Stimulated activated naive CD4-positive, alpha-beta T cell (primary cell): ENCODE measurements at regions not wholly inside any gene's neighbourhood (a gene's known extent, or its start where the extent isn't known, plus 50 kb on each side); places are given as distances from the start of the nearest gene placed in this dataset.
"Not testable (repeated sequence)": the region's sequence is repeated elsewhere in the genome, so short reads cannot be mapped to it uniquely, and the experiment has no call there.

Experiments
- DNase-seq, 6 experiments: peaks; one replicate each; lab custom pipeline; 2025; lab: John Stamatoyannopoulos, UW

- DNase-seq = no peak
Measured at GRCh38 chr7:153010416-153010815, 250.9 kb downstream of the ACTR3B start.

- no peak for DNase-seq
Measured at GRCh38 chr7:153012203-153012602, 252.7 kb downstream of the ACTR3B start.

GRCh38 chr7:153017223-153017622 is 257.7 kb downstream of the ACTR3B start:
- no peak for DNase-seq

- DNase-seq = no peak
Measured at GRCh38 chr7:153021542-153021941, 262.0 kb downstream of the ACTR3B start.

- no peak for DNase-seq
Measured at GRCh38 chr7:153022475-153023193, 263.1 kb downstream of the ACTR3B start.

- no peak for DNase-seq
Measured at GRCh38 chr7:153023194-153023592, 263.6 kb downstream of the ACTR3B start.

GRCh38 chr7:153027210-153027609 is 267.7 kb downstream of the ACTR3B start:
- DNase-seq = no peak

- no peak for DNase-seq
Measured at GRCh38 chr7:153027904-153028303, 268.4 kb downstream of the ACTR3B start.

- no peak for DNase-seq
Measured at GRCh38 chr7:153030976-153031375, 271.4 kb downstream of the ACTR3B start.

GRCh38 chr7:153034791-153035190 is 275.2 kb downstream of the ACTR3B start:
- no peak for DNase-seq

GRCh38 chr7:153036396-153037063 is 277.0 kb downstream of the ACTR3B start:
- DNase-seq = no peak

- DNase-seq = no peak
Measured at GRCh38 chr7:153043440-153043839, 283.9 kb downstream of the ACTR3B start.

GRCh38 chr7:153044981-153045380 is 285.4 kb downstream of the ACTR3B start:
- no peak for DNase-seq

GRCh38 chr7:153047079-153047959 is 287.8 kb downstream of the ACTR3B start:
- DNase-seq = no peak

- no peak for DNase-seq
Measured at GRCh38 chr7:153052206-153052605, 292.7 kb downstream of the ACTR3B start.

- DNase-seq = no peak
Measured at GRCh38 chr7:153061910-153062528, 302.5 kb downstream of the ACTR3B start.

GRCh38 chr7:153065051-153065450 is 305.5 kb downstream of the ACTR3B start:
- no peak for DNase-seq

GRCh38 chr7:153066711-153067110 is 307.2 kb downstream of the ACTR3B start:
- no peak for DNase-seq

GRCh38 chr7:153070141-153070540 is 310.6 kb downstream of the ACTR3B start:
- no peak for DNase-seq

- DNase-seq = no peak
Measured at GRCh38 chr7:153072806-153073205, 313.3 kb downstream of the ACTR3B start.

GRCh38 chr7:153076289-153076688 is 316.7 kb downstream of the ACTR3B start:
- not testable (repeated sequence) for DNase-seq

- DNase-seq = no peak
Measured at GRCh38 chr7:153081496-153081895, 321.9 kb downstream of the ACTR3B start.
